ENCODE measurements at regions not wholly inside any gene's neighbourhood (a gene's known extent, or its start where the extent isn't known, plus 50 kb on each side); places are given as distances from the start of the nearest gene placed in this dataset.

DNA sequence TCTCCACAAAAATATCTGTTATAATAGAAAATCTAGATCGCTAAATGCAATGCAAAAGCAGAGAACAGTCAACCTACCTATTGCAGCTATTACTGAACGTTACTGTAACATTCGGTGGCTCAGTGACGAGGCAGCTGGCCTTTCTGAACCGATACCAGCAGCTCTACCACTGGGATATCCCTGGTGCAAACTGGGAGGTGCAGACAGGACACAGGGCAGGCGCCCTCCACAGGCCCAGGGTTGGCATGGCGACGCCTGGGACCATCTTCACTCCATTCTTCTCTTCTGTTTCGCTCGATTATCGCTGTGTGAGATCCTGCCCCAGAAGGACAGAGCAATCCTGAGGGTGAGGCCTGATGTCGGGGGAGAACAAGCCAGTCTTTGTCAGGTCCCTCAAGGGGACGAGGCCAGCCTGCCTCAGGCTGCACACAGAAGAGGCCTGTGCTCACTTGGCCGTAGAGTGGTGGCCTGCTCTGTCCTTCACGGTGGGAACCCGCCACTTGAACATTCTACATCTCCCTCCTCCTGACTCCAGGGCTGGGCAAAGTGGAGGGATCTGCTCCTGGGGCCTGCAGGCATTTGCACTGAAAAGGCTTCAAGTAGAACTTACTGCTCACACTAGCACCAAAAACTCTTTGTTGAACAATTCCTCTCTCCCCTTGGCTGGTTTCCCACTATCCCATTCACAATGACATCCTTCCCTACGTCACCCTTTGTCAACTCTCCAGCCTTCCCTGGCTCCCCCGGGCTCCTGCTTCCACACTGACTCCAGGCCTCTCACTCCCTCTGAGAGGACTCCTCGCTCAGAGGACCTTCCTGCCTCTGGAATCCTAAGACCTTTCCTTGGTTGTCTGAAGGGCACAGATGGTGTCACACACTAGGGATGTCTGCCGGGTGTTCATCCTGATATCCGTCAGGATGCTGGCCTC lies 49.7 kb downstream of the CYRIA start:
- H3K27ac Mint-ChIP-seq = no peak overlapping the region
- no peaks in the 10 kb centered on the region for H3K27me3 Mint-ChIP-seq

GRCh38 chr2:16615246-16615645 lies 50.4 kb downstream of the CYRIA start:
- TF ChIP-seq, protein P1, sequence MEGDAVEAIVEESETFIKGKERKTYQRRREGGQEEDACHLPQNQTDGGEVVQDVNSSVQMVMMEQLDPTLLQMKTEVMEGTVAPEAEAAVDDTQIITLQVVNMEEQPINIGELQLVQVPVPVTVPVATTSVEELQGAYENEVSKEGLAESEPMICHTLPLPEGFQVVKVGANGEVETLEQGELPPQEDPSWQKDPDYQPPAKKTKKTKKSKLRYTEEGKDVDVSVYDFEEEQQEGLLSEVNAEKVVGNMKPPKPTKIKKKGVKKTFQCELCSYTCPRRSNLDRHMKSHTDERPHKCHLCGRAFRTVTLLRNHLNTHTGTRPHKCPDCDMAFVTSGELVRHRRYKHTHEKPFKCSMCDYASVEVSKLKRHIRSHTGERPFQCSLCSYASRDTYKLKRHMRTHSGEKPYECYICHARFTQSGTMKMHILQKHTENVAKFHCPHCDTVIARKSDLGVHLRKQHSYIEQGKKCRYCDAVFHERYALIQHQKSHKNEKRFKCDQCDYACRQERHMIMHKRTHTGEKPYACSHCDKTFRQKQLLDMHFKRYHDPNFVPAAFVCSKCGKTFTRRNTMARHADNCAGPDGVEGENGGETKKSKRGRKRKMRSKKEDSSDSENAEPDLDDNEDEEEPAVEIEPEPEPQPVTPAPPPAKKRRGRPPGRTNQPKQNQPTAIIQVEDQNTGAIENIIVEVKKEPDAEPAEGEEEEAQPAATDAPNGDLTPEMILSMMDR (conservative IDR thresholded peaks at IDR 0.05) = no peak
- Mint-ChIP-seq H3K4me3 (no peak overlapping the region), H3K9me3 (no peaks in the 10 kb centered on the region), H3K4me1 (ENCODE audit: unreplicated experiment) (peaks cover 9% of the 10 kb centered on the region), H3K36me3 (peaks cover 3% of the 10 kb centered on the region), H3K27me3 (no peaks in the 10 kb centered on the region), H3K27ac (no peak overlapping the region)
- DNase-seq (ENCODE audit: extremely low spot score, unreplicated experiment) = no peak

More for the DNA sequence above, 49.7 kb downstream of the CYRIA start:
- no peaks in the 10 kb centered on the region for H3K9me3 Mint-ChIP-seq
- peaks cover 9% of the 10 kb centered on the region for H3K4me1 Mint-ChIP-seq (ENCODE audit: unreplicated experiment)
- TF ChIP-seq, protein P1 (conservative IDR thresholded peaks at IDR 0.05) = no peak
- DNase-seq (ENCODE audit: extremely low spot score, unreplicated experiment) = no peak
- H3K4me3 Mint-ChIP-seq = no peak overlapping the region
- H3K36me3 Mint-ChIP-seq = peaks cover 6% of the 10 kb centered on the region

GRCh38 chr2:16614314-16614860 lies 51.2 kb downstream of the CYRIA start:
- Mint-ChIP-seq H3K36me3 (peaks cover 3% of the 10 kb centered on the region), H3K27ac (no peak overlapping the region), H3K9me3 (no peaks in the 10 kb centered on the region), H3K4me1 (ENCODE audit: unreplicated experiment) (peaks cover 9% of the 10 kb centered on the region), H3K4me3 (no peak overlapping the region), H3K27me3 (no peaks in the 10 kb centered on the region)
- TF ChIP-seq, protein P1 (conservative IDR thresholded peaks at IDR 0.05) = no peak
- no peak for DNase-seq (ENCODE audit: extremely low spot score, unreplicated experiment)

- no peak for DNase-seq (ENCODE audit: extremely low spot score, unreplicated experiment)
- no peaks in the 10 kb centered on the region for H3K9me3 Mint-ChIP-seq
- H3K4me1 Mint-ChIP-seq (ENCODE audit: unreplicated experiment) = peaks cover 12% of the 10 kb centered on the region
- no peak overlapping the region for H3K27ac Mint-ChIP-seq
- H3K27me3 Mint-ChIP-seq = no peaks in the 10 kb centered on the region
- TF ChIP-seq, protein P1 (conservative IDR thresholded peaks at IDR 0.05) = peak; percentile 75
- no peak overlapping the region for H3K4me3 Mint-ChIP-seq
- H3K36me3 Mint-ChIP-seq = peaks cover 3% of the 10 kb centered on the region
Measured at GRCh38 chr2:16613539-16614011, 52.1 kb downstream of the CYRIA start.

GRCh38 chr2:16612490-16612889 lies 53.1 kb downstream of the CYRIA start:
- Mint-ChIP-seq H3K4me3 (no peak overlapping the region), H3K36me3 (peaks cover 3% of the 10 kb centered on the region), H3K9me3 (no peaks in the 10 kb centered on the region), H3K4me1 (ENCODE audit: unreplicated experiment) (peaks cover 18% of the 10 kb centered on the region), H3K27ac (no peak overlapping the region), H3K27me3 (no peaks in the 10 kb centered on the region)
- TF ChIP-seq, protein P1 (conservative IDR thresholded peaks at IDR 0.05) = no peak
- no peak for DNase-seq (ENCODE audit: extremely low spot score, unreplicated experiment)

All from type B pancreatic cell (in vitro differentiated cells).